Thoracic aorta (tissue), 2 donors: ENCODE measurements at regions not wholly inside any gene's neighbourhood (a gene's known extent, or its start where the extent isn't known, plus 50 kb on each side); places are given as distances from the start of the nearest gene placed in this dataset.

ENCODE experiments used
- ATAC-seq: fragments of 150-250 bp; one replicate; pipeline ENCODE4 v1.8.0; 2017; ENCODE audit warnings: low read depth; ENCODE audit not compliant: insufficient number of reproducible peaks, low FRiP score
- DNase-seq: peaks from one replicate; pipeline ENCODE4 v3.0.0-alpha.2; 2020; ENCODE audit warnings: low spot score
- H3K27ac ChIP-seq, 2 donors: fragments of 200-600 bp; sonication (generic); 1 replicate in 1 of 2; 2 replicates in 1 of 2; pipeline ENCODE4 v1.5.1; 2016; ENCODE audit warnings: mild to moderate bottlenecking in 2 of 2, moderate library complexity in 2 of 2
- H3K27me3 ChIP-seq: fragments of 200-600 bp; sonication (generic); replicated peaks from 2 replicates; pipeline ENCODE4 v1.6.0; 2016; ENCODE audit warnings: mild to moderate bottlenecking; ENCODE audit not compliant: insufficient read depth
- H3K36me3 ChIP-seq: fragments of 200-600 bp; sonication (generic); one replicate; pipeline ENCODE4 v1.5.1; 2016
- H3K4me1 ChIP-seq, 2 donors: fragments of 200-600 bp; sonication (generic); 1 replicate in 1 of 2; 2 replicates in 1 of 2; pipeline versions ENCODE4 v1.5.1 to v1.6.0; 2016; ENCODE audit warnings: low read depth in 2 of 2, mild to moderate bottlenecking in 1 of 2; ENCODE audit not compliant: control insufficient read depth in 1 of 2
- H3K4me3 ChIP-seq: fragments of 200-600 bp; sonication (generic); 2 replicates; pipeline ENCODE4 v1.5.1; 2016; ENCODE audit warnings: mild to moderate bottlenecking
- H3K9me3 ChIP-seq: fragments of 200-600 bp; sonication (generic); 2 replicates; pipeline ENCODE4 v1.5.1; 2016
- CTCF ChIP-seq: fragments of 200-600 bp; sonication (generic); IDR thresholded peaks from one replicate; pipeline ENCODE4 v1.5.1; 2019; ENCODE audit warnings: antibody characterized with exemption

- H3K4me3 ChIP-seq = no peak overlapping the region
- DNase-seq (no peak), ATAC-seq (no peak)
- TF ChIP-seq CTCF = no peak
- no peaks in the 10 kb centered on the region for H3K36me3 ChIP-seq
- no peaks in the 10 kb centered on the region for H3K27me3 ChIP-seq
- no peaks in the 10 kb centered on the region for H3K4me1 ChIP-seq
- H3K9me3 ChIP-seq = no peaks in the 10 kb centered on the region
- no peak overlapping the region for H3K27ac ChIP-seq
Measured at GRCh38 chr20:60232380-60232779, 274.2 kb downstream of the CDH26 start.

DNA sequence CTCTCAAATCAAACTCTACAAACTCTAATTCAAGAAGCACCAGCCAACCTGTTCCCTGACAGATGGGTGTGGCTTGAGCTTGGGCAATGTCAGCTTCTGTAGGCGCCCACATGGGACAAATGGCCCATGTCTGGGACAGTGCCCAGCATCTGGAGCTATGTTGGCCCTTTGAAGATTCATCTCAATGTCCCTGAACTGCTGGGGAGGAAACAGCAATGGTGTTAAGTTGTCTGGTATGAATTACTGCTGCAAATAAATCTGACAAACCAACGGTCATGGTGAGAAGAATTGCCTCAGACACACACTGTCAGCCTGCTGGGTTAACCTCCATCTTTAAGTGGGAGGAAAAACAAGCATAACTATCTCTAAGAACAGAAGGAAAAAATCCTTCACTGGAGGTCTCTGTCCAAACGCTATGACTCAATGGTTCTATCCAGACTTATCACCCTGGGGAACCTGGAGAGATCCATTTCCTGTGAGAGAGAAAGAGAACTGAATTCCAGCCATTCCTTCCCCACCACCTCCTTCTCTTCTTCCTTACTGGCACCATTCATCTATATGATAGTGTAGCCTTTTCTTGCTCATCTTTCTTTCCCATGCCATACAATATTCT lies 274.9 kb downstream of the CDH26 start:
- DNase-seq (no peak), ATAC-seq (no peak)
- Histone ChIP-seq H3K27ac (no peak overlapping the region), H3K27me3 (no peaks in the 10 kb centered on the region), H3K9me3 (no peaks in the 10 kb centered on the region), H3K4me1 (no peaks in the 10 kb centered on the region), H3K36me3 (no peaks in the 10 kb centered on the region), H3K4me3 (no peak overlapping the region)
- TF ChIP-seq CTCF = no peak

DNA sequence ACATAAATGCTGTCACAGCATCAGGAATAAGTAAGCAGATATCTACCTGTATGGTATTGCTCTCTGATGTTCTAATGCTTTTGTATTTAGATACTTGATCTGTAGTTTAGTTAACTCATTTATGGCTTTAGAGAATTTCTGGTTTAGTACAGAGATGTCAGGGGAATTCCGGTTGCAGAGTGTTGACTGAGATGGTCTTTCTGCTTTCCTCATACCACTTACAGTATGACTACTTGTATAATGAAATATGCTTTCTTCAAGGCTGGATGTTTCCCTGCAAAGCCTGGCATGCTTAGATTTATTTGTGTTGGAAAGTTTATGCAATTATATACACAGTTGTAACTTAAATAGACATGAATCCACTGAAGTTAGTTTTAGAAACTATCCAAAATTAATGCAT lies 278.4 kb downstream of the CDH26 start:
- ATAC-seq (no peak), DNase-seq (no peak)
- H3K4me3 ChIP-seq = no peak overlapping the region
- no peak for TF ChIP-seq CTCF
- no peak overlapping the region for H3K27ac ChIP-seq
- H3K4me1 ChIP-seq = no peaks in the 10 kb centered on the region
- no peaks in the 10 kb centered on the region for H3K36me3 ChIP-seq
- H3K27me3 ChIP-seq = no peaks in the 10 kb centered on the region
- no peaks in the 10 kb centered on the region for H3K9me3 ChIP-seq

DNA sequence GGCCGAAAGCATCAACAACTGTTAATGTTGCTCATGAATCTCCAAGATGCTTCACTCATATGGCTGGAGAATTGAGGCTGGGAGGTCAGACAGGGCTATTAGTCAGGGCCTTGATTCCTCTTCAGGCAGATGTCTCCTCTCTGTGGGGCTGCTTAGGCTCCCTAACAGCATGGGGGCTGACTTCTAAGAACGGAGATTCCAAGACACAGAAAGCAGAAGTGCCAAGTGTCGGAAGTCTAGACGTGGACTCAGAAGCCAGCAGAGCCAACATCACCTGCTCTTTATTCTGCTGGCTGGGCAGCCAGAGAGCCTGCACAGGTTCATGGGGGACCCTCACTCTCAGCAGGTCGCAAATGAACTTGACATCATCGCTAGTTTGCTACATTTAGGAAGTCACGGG lies 279.8 kb downstream of the CDH26 start:
- no peak for TF ChIP-seq CTCF
- DNase-seq = no peak
- ATAC-seq = no peak
- Histone ChIP-seq H3K4me3 (no peak overlapping the region), H3K27me3 (no peaks in the 10 kb centered on the region), H3K4me1 (no peaks in the 10 kb centered on the region), H3K9me3 (no peaks in the 10 kb centered on the region), H3K36me3 (no peaks in the 10 kb centered on the region), H3K27ac (no peak overlapping the region)

GRCh38 chr20:60238992-60239660 lies 280.9 kb downstream of the CDH26 start:
- Histone ChIP-seq H3K4me3 (no peak overlapping the region), H3K27me3 (no peaks in the 10 kb centered on the region), H3K36me3 (no peaks in the 10 kb centered on the region), H3K27ac (no peak overlapping the region), H3K9me3 (no peaks in the 10 kb centered on the region), H3K4me1 (no peaks in the 10 kb centered on the region)
- TF ChIP-seq CTCF = no peak
- ATAC-seq = no peak
- DNase-seq = no peak
